H1 (cell line): ENCODE measurements at regions not wholly inside any gene's neighbourhood (a gene's known extent, or its start where the extent isn't known, plus 50 kb on each side); places are given as distances from the start of the nearest gene placed in this dataset.
"Not testable (repeated sequence)": the region's sequence is repeated elsewhere in the genome, so short reads cannot be mapped to it uniquely, and the experiment has no call there.

Experiments used
- CTCF ChIA-PET: fragments of 300-600 bp; sonication (Branson Sonifier 250); formaldehyde crosslinking; loops from one replicate; lab custom pipeline; 2021; ENCODE audit not compliant: partially characterized antibody; lab: Charles Lee
- POLR2A ChIA-PET: fragments of 300-600 bp; sonication (Branson Sonifier 250); formaldehyde crosslinking; loops from one replicate; lab custom pipeline; 2021; ENCODE audit warnings: inconsistent platforms; ENCODE audit not compliant: partially characterized antibody; lab: Charles Lee
- DNase-seq, 2 experiments: peaks; one replicate each; pipeline versions ENCODE4 v3.0.0 to v3.0.0-alpha.2; 2010 to 2022; ENCODE audit warnings: low spot score in 2 of 2, low read depth in 1 of 2, mixed read lengths in 1 of 2
- FAIRE-seq: peaks from 2 replicates; lab custom pipeline; 2011; peaks lifted over from hg19 to GRCh38; lab: Jason Lieb, UNC
- H2AFZ ChIP-seq: 2 replicates; pipeline ENCODE4 v1.8.1; 2012; ENCODE audit warnings: low read length, inconsistent platforms
- H2AK5ac ChIP-seq: 2 replicates; pipeline ENCODE4 v1.6.1; 2013; ENCODE audit warnings: low read depth, low read length
- H2BK120ac ChIP-seq: replicated peaks from 2 replicates; pipeline ENCODE3; 2013; ENCODE audit warnings: low read depth, low read length, inconsistent platforms
- H2BK12ac ChIP-seq: 2 replicates; pipeline ENCODE4 v1.6.1; 2013; ENCODE audit warnings: low read depth, low read length
- H2BK15ac ChIP-seq: 2 replicates; pipeline ENCODE4 v1.6.1; 2013; ENCODE audit warnings: low read length
- H2BK20ac ChIP-seq: 2 replicates; pipeline ENCODE4 v1.6.1; 2013; ENCODE audit warnings: low read length
- H2BK5ac ChIP-seq: 2 replicates; pipeline ENCODE4 v1.6.1; 2013; ENCODE audit warnings: low read depth, low read length
- H3K14ac ChIP-seq: 2 replicates; pipeline ENCODE4 v1.6.1; 2013; ENCODE audit warnings: inconsistent platforms; ENCODE audit not compliant: insufficient read length
- H3K18ac ChIP-seq: 2 replicates; pipeline ENCODE4 v1.6.1; 2013; ENCODE audit warnings: low read length; ENCODE audit errors: extremely low read depth
- H3K23ac ChIP-seq: 2 replicates; pipeline ENCODE4 v1.6.1; 2013; ENCODE audit warnings: inconsistent platforms; ENCODE audit not compliant: insufficient read length
- H3K23me2 ChIP-seq: 2 replicates; pipeline ENCODE4 v1.6.1; 2013; ENCODE audit warnings: low read depth, low read length
- H3K27ac ChIP-seq: 2 replicates; pipeline ENCODE4 v1.6.1; 2011; ENCODE audit warnings: low read depth, low read length, inconsistent platforms
- H3K27me3 ChIP-seq, 4 experiments: replicated peaks in 1 of 4; 1 replicate in 1 of 4; 2 replicates in 3 of 4; pipeline versions ENCODE4 v1.6.1 to v1.8.1; 2011 to 2013; ENCODE audit warnings: low read length in 3 of 4, mild to moderate bottlenecking in 3 of 4, inconsistent platforms in 2 of 4, mixed read lengths in 2 of 4, moderate library complexity in 1 of 4; ENCODE audit not compliant: control insufficient read depth in 3 of 4, insufficient read depth in 3 of 4; ENCODE audit errors: extremely low read depth in 1 of 4
- H3K36me3 ChIP-seq, 4 experiments: 2 replicates each; pipeline versions ENCODE4 v1.6.1 to v1.8.1; 2011 to 2013; ENCODE audit warnings: mild to moderate bottlenecking in 4 of 4, low read length in 3 of 4, moderate library complexity in 2 of 4, control low read depth in 1 of 4, inconsistent platforms in 1 of 4; ENCODE audit not compliant: insufficient read depth in 4 of 4, control insufficient read depth in 2 of 4
- H3K4ac ChIP-seq: replicated peaks from 2 replicates; pipeline ENCODE3; 2013; ENCODE audit warnings: low read length, low read depth, mixed read lengths, inconsistent platforms; ENCODE audit not compliant: insufficient read length
- H3K4me1 ChIP-seq, 4 experiments: replicated peaks in 1 of 4; 1 replicate in 1 of 4; 2 replicates in 3 of 4; pipeline versions ENCODE4 v1.6.1 to v1.8.1; 2011 to 2013; ENCODE audit warnings: low read length in 3 of 4, inconsistent platforms in 2 of 4, mixed read lengths in 1 of 4; ENCODE audit not compliant: insufficient read depth in 4 of 4, control insufficient read depth in 3 of 4
- H3K4me2 ChIP-seq, 2 experiments: 2 replicates each; pipeline versions ENCODE4 v1.6.1 to v1.8.1; 2011 to 2013; ENCODE audit warnings: low read depth in 2 of 2, low read length in 2 of 2, control low read depth in 1 of 2, inconsistent platforms in 1 of 2, mild to moderate bottlenecking in 1 of 2; ENCODE audit not compliant: insufficient read depth in 1 of 2
- H3K4me3 ChIP-seq, 4 experiments: fragments of 200-600, 300-600 bp in 1 of 4; sonication (generic), shearing (Covaris generic), sonication (Bioruptor Twin) in 1 of 4; 2 replicates each; pipeline versions ENCODE4 v1.5.1 to v1.8.1; 2011 to 2016; ENCODE audit warnings: low read length in 4 of 4, low read depth in 3 of 4, control low read depth in 2 of 4, inconsistent platforms in 2 of 4, mild to moderate bottlenecking in 2 of 4, mixed read lengths in 1 of 4, moderate library complexity in 1 of 4; ENCODE audit not compliant: insufficient read depth in 2 of 4; ENCODE audit errors: extremely low read depth in 1 of 4
- H3K56ac ChIP-seq: replicated peaks from 2 replicates; pipeline ENCODE3; 2013; ENCODE audit warnings: low read depth, mild to moderate bottlenecking, mixed read lengths, low read length, inconsistent platforms; ENCODE audit not compliant: insufficient read length
- H3K79me1 ChIP-seq: 2 replicates; pipeline ENCODE4 v1.6.1; 2013; ENCODE audit warnings: low read depth, low read length, control low read depth
- H3K79me2 ChIP-seq, 2 experiments: 2 replicates each; pipeline versions ENCODE4 v1.6.1 to v1.8.1; 2012 to 2013; ENCODE audit warnings: low read length in 2 of 2, mild to moderate bottlenecking in 2 of 2, inconsistent platforms in 1 of 2; ENCODE audit not compliant: insufficient read depth in 2 of 2, control insufficient read depth in 1 of 2
- H3K9ac ChIP-seq, 4 experiments: replicated peaks in 1 of 4; 1 replicate in 1 of 4; 2 replicates in 3 of 4; pipeline versions ENCODE4 v1.6.1 to v1.8.1; 2011 to 2013; ENCODE audit warnings: low read depth in 3 of 4, low read length in 3 of 4, control low read depth in 2 of 4, mild to moderate bottlenecking in 2 of 4, moderate library complexity in 2 of 4, inconsistent platforms in 1 of 4; ENCODE audit errors: extremely low read depth in 1 of 4
- H3K9me3 ChIP-seq, 2 experiments: 2 replicates each; pipeline versions ENCODE4 v1.6.1 to v1.8.1; 2012 to 2013; ENCODE audit warnings: mild to moderate bottlenecking in 2 of 2, moderate library complexity in 2 of 2, control low read depth in 1 of 2, inconsistent platforms in 1 of 2, low read depth in 1 of 2, low read length in 1 of 2, mixed read lengths in 1 of 2; ENCODE audit not compliant: insufficient read depth in 2 of 2
- H4K20me1 ChIP-seq, 2 experiments: replicated peaks in 1 of 2; 2 replicates each; pipeline versions ENCODE3 to v1.8.1; 2011 to 2013; ENCODE audit warnings: inconsistent platforms in 2 of 2, low read length in 2 of 2, mild to moderate bottlenecking in 1 of 2; ENCODE audit not compliant: insufficient read depth in 2 of 2, control insufficient read depth in 1 of 2
- H4K5ac ChIP-seq: 2 replicates; pipeline ENCODE4 v1.6.1; 2013; ENCODE audit warnings: low read length, low read depth, mixed read lengths, inconsistent platforms; ENCODE audit not compliant: insufficient read length
- H4K8ac ChIP-seq: 2 replicates; pipeline ENCODE4 v1.8.0; 2013; ENCODE audit warnings: mild to moderate bottlenecking, moderate library complexity, low read length, inconsistent platforms; ENCODE audit not compliant: insufficient read depth; ENCODE audit errors: extremely low read depth
- H4K91ac ChIP-seq: replicated peaks from 2 replicates; pipeline ENCODE3; 2013; ENCODE audit warnings: low read length, mixed read lengths, inconsistent platforms; ENCODE audit not compliant: insufficient read length
- WGBS, 2 experiments: shearing (Covaris generic) in 1 of 2; methylation state at CpG; one replicate each; pipeline versions ENCODE4 v1.1.6 to v1.1.7; 2013 to 2015; ENCODE audit warnings: low lambda C conversion rate in 2 of 2, mixed read lengths in 2 of 2, inconsistent platforms in 1 of 2, low coverage in 1 of 2, missing lambda C conversion rate in 1 of 2; ENCODE audit not compliant: insufficient replicate concordance in 2 of 2, insufficient coverage in 1 of 2, insufficient read length in 1 of 2; ENCODE audit errors: extremely low coverage in 1 of 2, missing lambda C conversion rate in 1 of 2; 5-methylcytosine and 5-hydroxymethylcytosine counted together

DNA sequence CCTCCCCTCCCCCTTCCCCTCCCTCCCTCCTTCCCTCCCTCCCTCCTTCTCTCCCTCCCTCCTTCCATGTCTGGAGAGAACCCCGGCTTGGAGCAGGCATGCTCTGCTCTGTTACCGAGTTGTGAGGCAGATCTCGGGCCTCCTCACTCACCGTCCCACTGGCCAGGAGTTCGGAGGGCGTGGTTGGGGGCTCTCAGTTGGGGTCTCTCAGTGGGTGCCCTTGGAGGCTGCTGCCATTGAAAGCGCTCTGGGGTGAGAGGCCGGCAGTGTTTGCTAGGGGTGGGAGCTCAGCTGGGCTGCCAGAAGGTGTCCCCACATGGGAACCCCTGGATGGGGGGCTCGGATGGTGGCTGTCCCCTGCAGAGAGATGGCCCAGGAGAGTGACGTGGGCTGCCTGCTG is 101.1 kb upstream of the LRPAP1 start:
- H3K79me2 ChIP-seq, H3K18ac ChIP-seq, CTCF ChIA-PET, H3K14ac ChIP-seq, H3K23me2 ChIP-seq, H2BK12ac ChIP-seq, H2BK5ac ChIP-seq, H3K4ac ChIP-seq, DNase-seq, H4K20me1 ChIP-seq, FAIRE-seq, H4K8ac ChIP-seq, H3K9ac ChIP-seq, H3K4me1 ChIP-seq, H2BK20ac ChIP-seq, H3K23ac ChIP-seq, H3K79me1 ChIP-seq, H2AFZ ChIP-seq, H3K27me3 ChIP-seq, H3K27ac ChIP-seq, H4K91ac ChIP-seq, POLR2A ChIA-PET, H3K4me2 ChIP-seq, H3K56ac ChIP-seq, H4K5ac ChIP-seq, H2AK5ac ChIP-seq, H2BK15ac ChIP-seq, H3K4me3 ChIP-seq, H3K36me3 ChIP-seq, H2BK120ac ChIP-seq: not testable (repeated sequence)
- WGBS, 2 experiments, result 100% methylated on average over 4 of the region's 10 CpGs; no CpG with 5 or more reads in 1 of the 2 experiments
- peaks cover 7 to 24% of the 10 kb centered on the region in 2 experiments; a peak in 1 of 4 replicates for H3K9me3 ChIP-seq

GRCh38 chr4:3632794-3633193 is 100.6 kb upstream of the LRPAP1 start:
- H3K36me3 ChIP-seq, H4K91ac ChIP-seq, H3K27me3 ChIP-seq, H3K4me2 ChIP-seq, H3K4me3 ChIP-seq, H3K27ac ChIP-seq, POLR2A ChIA-PET, H3K79me2 ChIP-seq, FAIRE-seq, H2BK5ac ChIP-seq, H2BK12ac ChIP-seq, H4K8ac ChIP-seq, H3K14ac ChIP-seq, H3K9ac ChIP-seq, H2AFZ ChIP-seq, H2BK20ac ChIP-seq, H4K5ac ChIP-seq, H3K4ac ChIP-seq, H2BK15ac ChIP-seq, H3K56ac ChIP-seq, H2BK120ac ChIP-seq, H2AK5ac ChIP-seq, CTCF ChIA-PET, H3K79me1 ChIP-seq, H3K18ac ChIP-seq, H3K4me1 ChIP-seq, H4K20me1 ChIP-seq, H3K23ac ChIP-seq, DNase-seq, H3K23me2 ChIP-seq: not testable (repeated sequence)
- H3K9me3 ChIP-seq, result peaks cover 7 to 24% of the 10 kb centered on the region in 2 experiments; a peak in 1 of 4 replicates
- WGBS, 2 experiments, result 96% methylated on average over 15 of the region's 18 CpGs; no CpG with 5 or more reads in 1 of the 2 experiments
